Epithelial cell of proximal tubule (primary cell): ENCODE measurements at regions not wholly inside any gene's neighbourhood (a gene's known extent, or its start where the extent isn't known, plus 50 kb on each side); places are given as distances from the start of the nearest gene placed in this dataset.

ENCODE experiments used
- DNase-seq: peaks from one replicate; pipeline ENCODE4 v3.0.0-alpha.2; 2011; ENCODE audit warnings: low read depth
- H3K4me3 ChIP-seq: 2 replicates; pipeline ENCODE4 v1.5.1; 2011; ENCODE audit warnings: low read depth, mild to moderate bottlenecking, low read length
- TF ChIP-seq, protein P1 (sequence below): conservative IDR thresholded peaks from 2 replicates; pipeline ENCODE4 v1.5.1; 2012; ENCODE audit warnings: low read depth, mild to moderate bottlenecking, low read length

DNA sequence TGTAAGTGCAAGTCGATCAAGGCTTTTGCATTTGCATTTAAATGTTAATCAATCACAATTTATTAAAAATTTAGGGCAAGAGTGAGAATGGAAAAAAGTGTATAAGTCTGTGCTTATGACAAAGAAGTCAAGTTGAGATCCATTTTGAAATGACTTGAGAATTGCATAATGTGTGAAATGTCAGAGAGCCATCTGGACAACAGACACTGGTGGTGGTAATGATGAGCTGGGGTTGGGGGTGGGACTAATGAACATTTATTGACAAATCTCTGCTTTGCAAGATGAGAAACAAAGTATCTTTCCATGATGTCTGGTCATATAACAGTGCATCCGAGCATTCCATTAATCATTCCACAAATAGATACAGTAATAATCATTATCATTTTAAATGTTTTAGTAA lies 89.4 kb upstream of the ZBTB20 start:
- TF ChIP-seq, protein P1, sequence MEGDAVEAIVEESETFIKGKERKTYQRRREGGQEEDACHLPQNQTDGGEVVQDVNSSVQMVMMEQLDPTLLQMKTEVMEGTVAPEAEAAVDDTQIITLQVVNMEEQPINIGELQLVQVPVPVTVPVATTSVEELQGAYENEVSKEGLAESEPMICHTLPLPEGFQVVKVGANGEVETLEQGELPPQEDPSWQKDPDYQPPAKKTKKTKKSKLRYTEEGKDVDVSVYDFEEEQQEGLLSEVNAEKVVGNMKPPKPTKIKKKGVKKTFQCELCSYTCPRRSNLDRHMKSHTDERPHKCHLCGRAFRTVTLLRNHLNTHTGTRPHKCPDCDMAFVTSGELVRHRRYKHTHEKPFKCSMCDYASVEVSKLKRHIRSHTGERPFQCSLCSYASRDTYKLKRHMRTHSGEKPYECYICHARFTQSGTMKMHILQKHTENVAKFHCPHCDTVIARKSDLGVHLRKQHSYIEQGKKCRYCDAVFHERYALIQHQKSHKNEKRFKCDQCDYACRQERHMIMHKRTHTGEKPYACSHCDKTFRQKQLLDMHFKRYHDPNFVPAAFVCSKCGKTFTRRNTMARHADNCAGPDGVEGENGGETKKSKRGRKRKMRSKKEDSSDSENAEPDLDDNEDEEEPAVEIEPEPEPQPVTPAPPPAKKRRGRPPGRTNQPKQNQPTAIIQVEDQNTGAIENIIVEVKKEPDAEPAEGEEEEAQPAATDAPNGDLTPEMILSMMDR = no peak
- DNase-seq = no peak
- no peak overlapping the region for H3K4me3 ChIP-seq

DNA sequence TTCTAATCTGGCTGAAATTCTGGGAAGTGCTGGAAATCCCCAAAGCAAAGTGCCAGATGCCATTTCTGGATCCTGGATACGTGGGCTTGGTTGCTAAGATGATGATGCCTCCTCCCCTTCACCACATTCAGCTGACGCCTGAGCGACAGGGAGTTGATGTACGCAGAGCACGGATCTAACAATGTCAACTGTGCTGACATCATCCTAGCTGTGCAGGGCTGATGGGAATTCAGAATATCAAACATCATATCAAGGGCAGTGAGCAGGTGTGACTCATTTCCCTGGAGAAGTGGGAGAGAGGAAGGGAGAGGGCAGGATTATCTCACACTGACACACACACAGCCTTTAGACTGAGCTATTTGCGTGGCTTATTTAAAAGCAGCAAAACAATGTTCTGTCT lies 92.6 kb upstream of the ZBTB20 start:
- TF ChIP-seq, protein P1 = no peak
- peak; percentile 89 for DNase-seq

DNA sequence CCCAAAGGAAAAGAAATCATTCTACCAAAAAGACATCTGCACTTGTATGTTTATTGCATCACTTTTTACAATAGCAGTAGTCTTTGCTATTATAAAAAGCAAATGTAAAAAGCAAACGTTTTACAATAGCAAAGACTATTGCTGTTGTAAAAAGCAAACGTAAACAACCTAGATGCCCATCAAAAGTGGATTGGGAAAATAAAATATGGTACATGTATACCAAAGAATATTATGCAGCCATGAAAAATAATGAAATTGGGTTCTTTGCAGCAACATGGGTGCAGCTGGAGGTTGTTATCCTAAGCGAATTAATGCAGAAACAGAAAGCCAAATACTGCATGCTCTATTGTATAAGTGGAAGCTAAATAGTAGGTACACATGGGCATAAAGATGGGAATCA lies 97.3 kb upstream of the ZBTB20 start:
- TF ChIP-seq, protein P1 = no peak

More for the DNA sequence above, 92.6 kb upstream of the ZBTB20 start:
- H3K4me3 ChIP-seq = no peak overlapping the region

DNA sequence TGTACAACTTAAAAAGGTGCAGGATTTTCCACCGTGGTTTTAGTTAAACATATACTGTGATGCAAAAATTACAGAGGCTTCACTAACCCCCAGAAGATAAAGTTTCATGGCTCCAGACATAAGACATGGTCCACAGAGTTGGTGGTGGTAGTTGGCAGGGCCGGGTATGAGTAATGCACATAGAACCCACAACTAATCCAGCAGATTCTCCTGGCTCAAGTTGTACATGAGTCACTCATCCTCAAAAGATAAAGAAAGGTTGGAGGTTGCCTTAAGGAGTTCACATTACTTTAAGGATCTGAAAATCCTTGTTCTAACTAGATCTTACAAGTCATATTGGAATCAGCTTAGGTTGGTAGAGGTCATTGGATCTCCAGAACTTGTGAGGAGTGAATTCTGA lies 98.3 kb upstream of the ZBTB20 start:
- TF ChIP-seq, protein P1 = no peak
- H3K4me3 ChIP-seq = no peak overlapping the region
- DNase-seq = peak; percentile 75

More for the DNA sequence above, 97.3 kb upstream of the ZBTB20 start:
- DNase-seq = no peak
- no peak overlapping the region for H3K4me3 ChIP-seq

DNA sequence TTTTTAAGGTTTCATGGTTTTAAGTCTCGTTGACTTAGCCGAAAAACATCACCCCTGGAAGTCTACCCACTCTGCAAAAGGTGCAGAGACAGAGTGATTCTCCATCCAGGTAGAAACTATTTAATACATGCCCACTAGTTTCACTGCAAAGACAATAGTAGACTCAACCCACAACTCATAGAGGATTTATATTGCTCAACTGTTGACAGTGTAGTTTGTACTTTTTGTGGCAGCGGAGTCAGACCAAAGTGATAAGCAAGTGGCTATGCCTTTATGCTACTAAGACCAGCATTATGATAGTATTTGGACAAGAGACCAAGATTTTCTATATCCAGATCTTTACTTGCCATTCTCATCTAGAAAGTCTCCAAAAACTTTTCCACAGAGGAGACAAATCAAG lies 98.8 kb upstream of the ZBTB20 start:
- TF ChIP-seq, protein P1 = no peak
- DNase-seq = no peak
- no peak overlapping the region for H3K4me3 ChIP-seq

DNA sequence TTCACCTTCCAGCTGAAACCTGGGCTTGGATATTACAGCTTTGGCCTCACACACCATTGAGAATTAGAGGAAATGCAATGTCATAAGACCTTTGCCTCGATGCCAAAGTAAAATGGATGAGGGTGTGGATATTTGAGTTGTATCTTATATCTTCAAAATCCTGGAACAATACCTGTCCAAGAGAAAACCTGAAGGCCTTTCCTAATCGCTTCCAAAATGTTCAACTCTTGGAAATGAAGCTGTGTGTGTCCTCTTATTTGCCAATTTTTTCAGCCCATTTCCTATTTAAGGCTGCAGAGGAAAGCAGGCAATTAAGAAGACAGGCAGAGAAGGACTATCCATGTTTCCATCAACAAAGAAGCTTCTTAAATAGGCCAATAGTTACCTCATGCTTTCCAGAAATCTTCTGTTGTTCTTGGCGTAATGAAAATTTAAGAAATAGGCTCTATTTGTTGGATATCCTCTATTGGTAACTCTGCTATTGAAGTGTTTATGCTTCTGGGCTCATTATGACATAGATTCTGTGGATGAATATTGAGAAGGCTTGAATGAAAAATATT lies 99.5 kb upstream of the ZBTB20 start:
- no peak for DNase-seq
- TF ChIP-seq, protein P1 = no peak
- no peak overlapping the region for H3K4me3 ChIP-seq

DNA sequence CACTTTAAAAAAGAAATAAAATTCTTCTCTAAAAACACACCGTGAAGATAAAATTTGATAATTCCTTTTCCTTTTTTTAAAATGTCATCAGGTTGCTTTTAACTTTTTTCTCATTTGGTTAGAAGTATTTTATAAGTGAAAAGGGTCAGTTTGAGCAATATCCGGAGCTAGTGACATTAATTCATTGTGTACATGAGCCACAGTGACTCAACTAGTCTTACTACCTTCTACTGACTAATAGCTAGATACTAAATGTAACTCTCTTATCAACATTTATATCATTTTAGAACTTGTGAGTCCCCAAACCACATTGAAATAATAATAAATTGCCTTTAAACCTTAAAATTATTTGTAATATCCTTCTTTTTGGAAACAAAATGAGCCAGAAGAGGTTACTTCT lies 101.2 kb upstream of the ZBTB20 start:
- no peak for DNase-seq
- TF ChIP-seq, protein P1 = no peak
- no peak overlapping the region for H3K4me3 ChIP-seq
